ENCODE measurements at regions not wholly inside any gene's neighbourhood (a gene's known extent, or its start where the extent isn't known, plus 50 kb on each side); places are given as distances from the start of the nearest gene placed in this dataset.

GRCh38 chr12:14272956-14273912 is 92.2 kb upstream of the ATF7IP start:
- no peak for DNase-seq (ENCODE audit: low read depth in 4 of 4, low spot score in 2 of 4)

GRCh38 chr12:14273913-14274311 is 91.6 kb upstream of the ATF7IP start:
- no peak for DNase-seq (ENCODE audit: low read depth in 4 of 4, low spot score in 2 of 4)

DNA sequence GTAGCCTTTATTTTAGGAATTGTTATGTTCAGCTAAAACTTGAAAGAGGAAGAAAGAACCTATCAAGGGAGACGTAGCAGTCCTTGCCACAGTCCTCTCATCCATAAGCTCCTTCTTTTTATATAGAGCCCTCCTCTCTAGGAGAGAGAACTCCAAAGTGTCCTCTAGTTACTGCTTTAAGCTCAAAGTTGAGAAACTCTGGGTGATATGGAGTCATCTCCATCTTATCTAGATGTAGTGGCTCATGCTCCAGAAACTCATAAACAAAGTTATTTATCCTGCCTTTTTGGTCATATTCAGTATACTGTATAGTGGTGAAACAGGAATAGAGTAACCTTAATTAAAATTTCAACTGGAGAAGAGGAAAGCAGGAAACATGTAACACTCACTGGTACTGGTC is 90.4 kb upstream of the ATF7IP start:
- DNase-seq (ENCODE audit: low read depth in 4 of 4, low spot score in 2 of 4), result no peak

DNA sequence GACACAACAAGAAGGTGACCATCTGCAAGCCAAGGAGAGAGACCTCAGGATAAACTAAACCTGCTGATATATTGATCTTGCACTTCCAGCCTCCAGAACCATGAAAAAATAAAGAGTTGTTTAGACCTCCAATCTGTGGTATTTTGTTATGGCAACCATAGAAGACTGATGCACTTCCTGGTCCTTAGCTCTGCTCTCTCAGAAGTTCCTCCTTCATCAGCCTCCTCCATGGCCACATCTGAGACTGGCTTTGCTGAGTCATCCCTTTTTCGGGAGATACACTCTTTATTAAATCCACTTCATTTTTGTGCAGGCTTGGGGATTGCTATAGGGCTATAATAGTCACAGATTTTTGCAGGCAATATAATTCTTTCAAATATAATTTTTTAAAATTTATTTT is 89.6 kb upstream of the ATF7IP start:
- no peak for DNase-seq (ENCODE audit: low read depth in 4 of 4, low spot score in 2 of 4)

DNA sequence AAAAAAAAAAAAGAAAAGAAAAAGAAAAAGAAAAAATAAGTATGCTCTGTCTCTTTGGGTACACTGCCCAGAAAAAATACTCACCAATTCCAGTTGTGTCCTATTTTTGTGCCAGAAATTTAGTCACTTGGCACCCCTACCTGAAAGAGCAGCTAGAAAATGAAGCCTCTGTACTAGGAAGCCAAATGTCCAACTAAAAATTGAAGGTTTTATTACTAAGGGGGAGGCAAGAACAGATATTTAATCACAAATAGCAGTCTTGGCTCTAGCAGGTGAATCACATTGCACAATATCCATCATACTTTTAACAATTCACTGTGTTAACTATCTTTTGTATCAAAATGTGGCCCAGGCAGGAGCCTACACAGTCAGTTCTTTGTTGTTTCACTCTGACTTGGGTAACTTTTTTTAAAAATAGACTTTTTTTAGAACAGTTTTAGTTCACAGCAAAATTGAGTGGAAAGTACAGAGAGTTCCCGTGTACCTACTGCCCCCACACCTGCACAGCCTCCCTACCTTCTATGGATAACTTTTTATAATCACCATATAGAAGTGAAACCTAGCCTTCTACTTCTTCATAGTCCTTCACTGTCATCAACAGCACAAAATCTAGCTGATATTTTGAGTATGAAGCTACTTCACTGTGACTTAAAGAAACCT is 87.1 kb upstream of the ATF7IP start:
- DNase-seq (ENCODE audit: low read depth in 4 of 4, low spot score in 2 of 4), result no peak

DNA sequence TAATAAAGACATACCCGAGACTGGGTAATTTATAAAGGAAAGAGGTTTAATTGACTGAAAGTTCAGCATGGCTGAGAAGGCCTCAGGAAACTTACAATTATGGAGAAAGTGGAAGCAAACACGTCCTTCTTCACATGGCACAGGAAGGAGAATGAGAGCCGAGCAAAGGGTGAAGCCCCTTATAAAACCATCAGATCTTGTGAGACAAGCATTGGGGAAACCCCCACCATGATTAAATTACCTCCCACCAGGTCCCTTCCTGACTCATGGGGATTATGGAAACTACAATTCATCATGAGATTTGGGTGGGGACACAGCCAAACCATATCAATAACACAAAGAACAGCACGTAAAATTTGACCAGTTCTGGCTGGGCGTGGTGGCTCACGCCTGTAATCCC is 85.6 kb upstream of the ATF7IP start:
- DNase-seq (ENCODE audit: low read depth in 4 of 4, low spot score in 2 of 4), result no peak

DNA sequence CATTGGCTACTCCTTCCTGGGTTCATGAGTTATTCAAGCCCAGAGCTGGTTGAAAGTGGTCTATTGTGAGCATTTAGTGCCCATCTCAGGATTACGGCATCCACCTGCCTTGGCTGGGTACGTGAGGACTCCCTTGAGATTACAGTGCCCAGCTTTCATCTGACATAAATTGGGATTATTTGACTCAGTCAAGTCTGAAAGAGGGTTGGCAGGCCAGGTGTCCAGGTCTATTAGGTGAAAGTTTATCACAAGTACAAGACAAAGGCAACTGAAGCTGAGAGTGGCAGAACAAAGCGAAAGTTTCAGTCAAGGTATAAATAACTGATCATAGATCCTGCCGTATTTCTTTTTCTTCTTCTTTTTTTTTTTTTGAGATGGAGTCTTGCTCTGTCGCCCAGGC is 84.6 kb upstream of the ATF7IP start:
- no peak for DNase-seq (ENCODE audit: low read depth in 4 of 4, low spot score in 2 of 4)

GRCh38 chr12:14281539-14281938 is 83.9 kb upstream of the ATF7IP start:
- DNase-seq (ENCODE audit: low read depth in 4 of 4, low spot score in 2 of 4), result no peak

GRCh38 chr12:14283489-14284144 is 81.9 kb upstream of the ATF7IP start:
- DNase-seq (ENCODE audit: low read depth in 4 of 4, low spot score in 2 of 4), result peak in 2 of 4 donors; percentile 42 to 68

GRCh38 chr12:14284184-14284722 is 81.2 kb upstream of the ATF7IP start:
- DNase-seq (ENCODE audit: low read depth in 4 of 4, low spot score in 2 of 4), result peak; percentile 34 to 59 (median 53)

GRCh38 chr12:14289601-14290000 is 75.9 kb upstream of the ATF7IP start:
- no peak for DNase-seq (ENCODE audit: low read depth in 4 of 4, low spot score in 2 of 4)

DNA sequence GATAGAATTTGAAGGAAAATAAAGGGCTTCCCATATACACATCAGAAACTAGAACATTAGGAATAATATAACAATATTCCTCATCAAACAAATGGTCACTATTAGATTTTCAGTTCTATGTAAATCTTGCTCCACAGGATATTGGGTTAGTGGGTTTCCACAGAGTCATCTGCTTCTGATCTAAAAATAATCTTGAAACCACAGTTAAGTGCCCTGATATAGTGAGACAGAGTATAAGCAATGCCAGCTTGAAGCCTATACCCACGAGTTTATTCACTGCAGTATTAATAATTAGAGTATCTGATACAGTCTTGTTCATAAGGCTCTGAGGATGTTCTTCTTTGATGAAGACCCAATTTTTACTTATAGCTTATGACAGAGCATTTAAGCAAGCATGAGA is 74.5 kb upstream of the ATF7IP start:
- no peak for DNase-seq (ENCODE audit: low read depth in 4 of 4, low spot score in 2 of 4)

DNA sequence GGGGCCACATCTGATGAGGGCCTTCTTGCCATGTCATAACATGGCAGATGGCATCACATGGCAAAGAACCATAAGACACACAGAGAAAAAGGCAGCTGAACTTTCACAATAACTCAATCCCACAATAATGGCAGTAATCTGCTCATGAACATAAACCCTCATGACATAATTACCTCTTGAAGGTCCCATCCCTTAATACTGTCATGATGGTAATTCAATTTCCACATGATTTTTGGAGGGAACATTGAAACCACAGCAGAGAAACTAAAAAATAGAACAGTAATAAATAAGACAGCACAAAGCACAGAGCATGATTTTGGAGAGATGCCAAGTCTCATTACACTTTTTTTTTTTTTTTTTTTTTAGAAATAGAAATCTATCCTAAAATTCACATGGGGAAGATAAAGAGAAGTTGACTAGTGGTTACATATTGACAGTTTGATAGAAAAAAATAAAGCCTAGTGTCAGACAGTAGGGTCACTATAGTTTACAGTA is 61.8 kb upstream of the ATF7IP start:
- DNase-seq (ENCODE audit: low read depth in 4 of 4, low spot score in 2 of 4), result no peak

- no peak for DNase-seq (ENCODE audit: low read depth in 4 of 4, low spot score in 2 of 4)
Measured at GRCh38 chr12:14307004-14307403, 58.5 kb upstream of the ATF7IP start.

GRCh38 chr12:14308516-14308915 is 57.0 kb upstream of the ATF7IP start:
- no peak for DNase-seq (ENCODE audit: low read depth in 4 of 4, low spot score in 2 of 4)

DNA sequence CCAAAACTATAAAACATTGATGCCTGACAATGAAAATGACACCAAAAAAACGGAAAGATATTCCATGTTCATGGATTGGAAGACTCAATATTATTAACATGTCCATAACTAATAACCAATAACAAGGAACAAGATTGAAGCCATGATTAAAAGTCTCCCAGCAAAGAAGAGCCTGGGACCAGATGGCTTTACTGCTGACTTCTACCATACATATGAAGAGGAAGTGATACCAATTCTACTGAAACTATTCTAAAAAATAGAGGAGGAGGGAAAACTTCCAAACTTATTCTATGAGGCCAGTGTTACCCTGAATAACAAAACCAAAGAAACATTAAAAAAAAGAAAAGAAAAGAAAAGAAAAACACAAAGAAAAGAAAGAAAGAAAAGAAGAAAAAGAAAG is 54.6 kb upstream of the ATF7IP start:
- no peak for DNase-seq (ENCODE audit: low read depth in 4 of 4, low spot score in 2 of 4)

DNA sequence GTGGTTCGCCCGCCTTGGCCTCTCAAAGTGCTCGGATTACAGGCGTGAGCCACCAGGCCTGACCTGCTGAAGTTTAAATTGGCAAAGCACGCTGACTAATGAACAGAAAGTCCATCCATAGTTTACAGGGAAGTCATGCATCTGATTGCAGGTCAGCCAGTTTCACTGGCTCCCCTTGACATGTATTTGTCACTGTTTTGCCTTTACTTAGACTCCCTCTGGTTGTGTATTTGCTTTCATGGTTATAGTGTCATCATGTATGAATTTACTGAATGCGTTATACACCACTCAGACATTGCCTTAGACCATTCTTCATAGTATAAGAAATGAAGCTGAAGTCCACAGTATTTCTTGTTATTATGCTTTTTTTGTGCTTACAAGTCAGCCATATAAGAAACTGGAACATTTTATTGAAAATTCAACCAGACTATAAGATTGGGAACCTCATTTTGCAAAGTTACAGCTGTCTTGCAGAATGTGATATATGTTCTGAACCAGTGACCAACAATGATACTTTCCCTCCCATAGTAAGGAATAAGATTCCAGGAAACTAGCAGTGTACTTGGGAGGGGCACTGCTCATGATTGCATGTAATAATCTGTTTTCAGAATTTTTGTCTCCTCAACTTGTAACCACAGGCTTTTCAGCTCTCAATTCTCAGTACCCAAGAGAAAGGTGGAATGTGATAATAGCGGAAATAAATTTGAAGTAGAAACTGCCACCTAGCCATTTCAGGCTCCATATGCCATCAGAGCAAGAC is 51.9 kb upstream of the ATF7IP start:
- DNase-seq (ENCODE audit: low read depth in 4 of 4, low spot score in 2 of 4), result no peak

DNA sequence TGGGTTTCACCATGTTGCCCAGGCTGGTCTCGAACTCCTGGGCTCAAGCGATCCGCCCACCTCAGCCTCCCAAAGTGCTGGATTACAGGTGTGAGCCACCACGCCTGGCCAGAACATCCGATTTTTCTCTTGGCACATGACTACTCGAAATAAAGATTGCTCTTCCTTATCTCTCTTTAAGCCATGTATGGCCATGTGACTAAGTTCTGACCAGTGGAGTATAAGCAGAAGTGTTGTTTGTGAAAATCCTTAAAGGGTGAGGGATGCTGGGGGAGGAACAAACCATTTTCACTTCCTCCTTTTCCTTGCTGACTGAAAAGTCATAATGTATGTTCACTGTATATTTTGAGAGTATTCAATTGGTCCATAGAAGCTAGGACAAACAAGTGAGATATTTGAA is 50.7 kb upstream of the ATF7IP start:
- no peak for DNase-seq (ENCODE audit: low read depth in 4 of 4, low spot score in 2 of 4)

- DNase-seq (ENCODE audit: low read depth in 4 of 4, low spot score in 2 of 4), result no peak
Measured at GRCh38 chr12:14315501-14315900, 50.0 kb upstream of the ATF7IP start.
